NCI-H146 (cell line): ENCODE measurements at regions not wholly inside any gene's neighbourhood (a gene's known extent, or its start where the extent isn't known, plus 50 kb on each side); places are given as distances from the start of the nearest gene placed in this dataset.
"Not testable (repeated sequence)": the region's sequence is repeated elsewhere in the genome, so short reads cannot be mapped to it uniquely, and the experiment has no call there.

Experiments used
- DNase-seq: peaks from one replicate; lab custom pipeline; 2025; lab: John Stamatoyannopoulos, UW

DNA sequence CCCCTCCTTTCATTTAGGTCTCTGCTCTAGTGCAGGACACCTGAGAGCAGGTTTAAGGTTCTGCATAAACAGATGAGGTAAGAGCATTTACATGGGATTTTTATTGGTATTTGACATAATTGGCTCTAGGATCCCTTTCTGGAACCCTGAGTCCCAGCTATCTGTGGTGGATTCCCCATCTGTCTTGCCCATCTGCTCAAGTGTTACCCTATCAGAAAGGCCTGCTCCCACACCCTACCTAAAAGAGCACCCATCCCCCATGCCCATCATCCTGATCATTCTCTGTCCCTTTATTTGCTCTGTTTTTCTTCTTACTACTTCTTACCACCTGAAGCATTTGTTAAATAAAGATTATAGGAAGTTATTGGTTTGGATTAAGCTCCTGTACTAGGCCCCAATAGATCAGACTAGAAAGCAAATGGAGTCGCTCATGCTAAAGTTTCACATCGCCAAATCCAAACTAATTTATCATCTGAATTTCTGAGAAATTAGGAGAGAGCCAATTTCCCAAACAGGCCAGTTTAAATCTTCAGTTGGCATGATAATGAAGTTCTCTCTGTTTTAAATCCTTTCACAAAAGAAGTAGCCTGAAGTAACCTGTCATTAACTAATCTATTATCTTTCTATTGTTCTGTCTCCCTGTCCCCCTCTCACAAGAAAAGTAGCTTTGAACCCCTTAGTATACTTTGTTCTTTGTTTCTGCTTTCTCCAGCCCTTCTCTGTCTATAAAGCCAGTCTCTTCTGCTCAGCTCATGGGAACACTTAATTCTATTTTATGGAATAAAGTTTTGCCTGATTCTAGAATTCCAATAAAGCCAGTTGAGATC is 178.6 kb downstream of the ZNF674 start:
- no peak for DNase-seq

DNA sequence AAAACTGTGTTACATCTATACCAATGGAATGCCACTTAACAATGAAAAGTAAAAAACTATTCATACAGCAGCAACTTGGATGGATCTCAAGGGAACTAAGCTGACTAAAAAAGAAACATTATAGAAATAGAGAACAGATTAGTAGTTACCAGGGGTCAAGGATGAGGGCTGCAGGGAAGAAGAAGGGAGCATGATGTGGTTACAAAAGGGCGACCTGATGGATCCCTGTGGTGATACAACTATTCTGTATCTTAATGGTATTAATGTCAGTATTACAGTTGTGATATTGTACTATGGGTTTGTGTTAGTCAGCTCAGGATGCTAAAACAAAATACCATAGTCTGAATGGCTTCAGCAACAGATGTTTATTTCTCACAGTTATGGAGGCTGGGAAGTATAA is 190.7 kb downstream of the ZNF674 start:
- DNase-seq, result no peak

DNA sequence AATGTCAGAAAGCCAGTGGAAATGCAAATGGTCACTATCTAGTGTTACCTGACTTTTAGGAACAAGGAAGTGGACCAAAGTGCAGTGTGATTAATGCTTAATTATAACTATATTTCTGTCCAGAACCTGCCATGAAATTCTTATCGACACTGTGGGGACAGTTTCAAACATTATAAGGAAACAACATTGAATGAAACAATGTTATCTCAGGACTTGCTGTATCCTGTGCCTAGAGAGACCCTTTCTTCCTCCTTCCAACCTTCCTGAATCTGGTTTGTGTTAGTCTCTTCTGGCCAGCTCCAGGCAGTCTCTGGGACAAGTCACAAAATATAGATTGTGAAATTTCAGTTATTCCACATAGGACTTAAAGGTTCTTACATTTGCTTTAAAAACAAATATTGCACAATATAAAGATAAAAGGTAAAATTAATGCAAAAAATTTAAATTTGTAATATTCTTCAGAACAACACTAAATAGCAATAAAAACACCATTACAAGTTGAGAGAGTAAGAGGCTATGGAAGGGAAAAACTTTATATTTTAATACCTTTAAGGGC is 203.4 kb downstream of the ZNF674 start:
- no peak for DNase-seq

DNA sequence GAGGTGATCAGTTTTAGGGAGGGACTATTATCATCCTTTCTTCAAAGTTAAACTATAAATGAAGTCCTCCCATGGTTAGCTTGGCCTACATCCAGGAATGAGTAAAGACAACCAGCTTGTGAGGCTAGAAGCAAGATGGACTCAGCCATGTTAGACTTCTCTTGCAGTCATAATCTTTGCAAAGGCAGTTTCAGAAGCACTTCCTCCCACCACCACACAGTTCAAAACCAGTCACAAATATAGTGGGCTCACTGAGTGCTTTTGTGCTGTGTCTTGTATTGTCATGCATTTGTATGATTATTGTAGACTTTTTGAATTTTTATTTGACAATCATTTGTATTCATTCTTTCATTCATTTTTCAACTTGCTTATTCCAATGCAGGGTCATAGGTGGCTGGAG is 204.5 kb downstream of the ZNF674 start:
- no peak for DNase-seq

- DNase-seq, result no peak
Observed at GRCh38 chrX:46333550-46333949, 211.7 kb downstream of the ZNF674 start.

DNA sequence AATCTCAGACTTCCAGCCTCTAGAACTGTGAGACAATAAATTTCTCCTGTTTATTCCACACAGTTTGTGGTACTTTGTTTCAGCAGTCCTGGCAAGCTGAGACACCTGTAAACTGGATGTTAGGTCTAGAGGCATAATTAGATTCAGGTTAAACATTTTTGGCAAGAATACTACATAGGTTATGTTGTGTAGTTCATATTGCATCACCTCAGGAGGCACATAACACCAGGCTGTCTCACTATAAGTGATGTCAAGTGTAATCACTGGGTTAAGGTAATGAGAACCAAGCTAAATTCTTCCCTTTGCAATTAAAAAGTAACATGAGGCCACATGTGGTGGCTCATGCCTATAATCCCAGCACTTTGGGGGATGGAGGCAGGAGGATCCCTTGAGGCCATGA is 214.2 kb downstream of the ZNF674 start:
- DNase-seq, result no peak

DNA sequence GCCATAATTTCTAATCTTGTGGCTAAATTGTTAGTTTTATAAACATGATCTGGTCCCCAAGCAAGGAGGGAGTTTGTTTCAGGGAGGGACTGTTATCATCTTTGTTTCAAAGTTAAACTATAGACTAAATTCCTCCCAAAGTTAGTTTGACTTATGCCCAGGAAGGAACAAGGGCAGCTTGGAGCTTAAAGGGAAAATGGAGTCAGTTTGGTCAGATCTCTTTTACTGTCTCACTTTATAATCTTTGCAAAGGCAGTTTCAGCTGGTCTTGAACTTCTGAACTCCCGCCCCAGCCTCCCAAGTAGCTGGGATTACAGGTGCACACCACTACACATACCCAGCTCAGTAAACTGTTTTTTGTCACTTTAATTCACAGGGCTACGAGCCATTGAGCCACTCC is 214.7 kb downstream of the ZNF674 start:
- no peak for DNase-seq

- no peak for DNase-seq
Observed at GRCh38 chrX:46328133-46328532, 217.1 kb downstream of the ZNF674 start.

DNA sequence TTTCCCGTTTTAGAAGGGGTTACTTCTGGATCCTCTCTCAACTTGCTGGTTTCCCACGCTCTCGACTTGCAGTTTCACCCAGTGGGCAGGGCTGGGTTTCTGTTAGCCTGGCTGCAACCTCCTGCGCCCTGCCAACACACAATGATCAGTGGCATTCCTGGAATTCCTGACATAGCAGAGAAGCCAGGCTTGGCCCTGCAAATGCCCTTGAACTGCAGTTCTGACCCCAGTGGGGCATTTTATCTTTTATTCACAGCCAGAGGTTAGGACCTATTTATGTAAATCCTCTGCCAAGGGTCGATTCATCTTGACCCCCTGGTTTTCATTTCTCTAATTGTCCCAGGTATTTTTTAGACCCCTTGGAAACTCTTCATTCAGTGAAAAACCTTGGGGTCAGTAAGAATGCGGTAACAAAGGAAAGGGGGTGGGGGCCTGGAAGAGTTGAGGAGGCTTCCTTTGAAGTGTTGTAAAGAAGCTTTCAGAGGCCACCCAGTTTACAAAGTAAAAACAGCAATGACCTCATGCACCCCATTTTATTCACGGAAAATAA is 217.6 kb downstream of the ZNF674 start:
- no peak for DNase-seq

DNA sequence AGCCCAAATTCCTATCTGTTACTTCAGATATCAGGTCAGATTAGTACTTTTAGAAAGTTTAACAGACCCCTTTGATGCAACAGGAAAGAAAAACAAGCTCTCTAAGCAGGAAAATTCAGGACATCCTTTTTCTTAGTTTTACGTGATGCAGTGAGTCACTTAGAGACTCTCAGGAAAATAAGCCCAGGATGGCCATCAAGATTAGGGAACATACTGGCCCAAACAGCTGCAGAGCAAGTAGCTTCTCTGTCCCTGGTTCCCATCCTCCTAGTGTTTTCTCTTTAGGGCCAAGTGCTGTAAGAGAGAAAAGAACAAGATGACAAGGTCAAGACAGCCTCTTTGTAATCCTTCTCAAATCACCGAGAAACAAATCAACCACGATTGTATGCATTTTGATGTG is 219.1 kb downstream of the ZNF674 start:
- no peak for DNase-seq

DNA sequence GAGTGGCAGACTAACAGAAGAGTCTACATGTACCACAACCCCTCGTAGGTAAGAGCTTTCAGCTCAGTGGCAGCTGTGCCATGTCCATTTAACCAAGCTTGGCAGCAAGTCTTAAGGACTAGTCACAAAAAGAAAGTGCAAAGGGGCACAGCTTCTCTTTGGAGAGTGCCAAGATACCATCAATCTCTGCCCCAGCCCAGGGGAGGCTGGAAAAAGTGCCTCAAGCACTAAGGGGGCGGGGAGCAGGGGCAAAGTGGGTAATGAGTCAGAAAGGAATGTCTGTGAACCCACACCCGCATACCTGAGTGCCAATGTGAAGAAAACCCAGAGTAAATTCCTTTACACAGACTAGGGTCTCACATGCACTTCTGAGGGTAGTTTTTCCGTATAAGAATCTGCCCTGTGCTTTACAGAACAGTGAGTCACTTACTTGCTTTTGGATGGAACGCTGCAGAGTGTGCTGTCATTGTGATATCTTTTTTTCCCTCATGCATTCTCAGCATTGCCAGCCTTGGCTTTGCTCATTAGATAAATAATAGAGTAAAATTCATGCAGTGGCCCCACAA is 219.8 kb downstream of the ZNF674 start:
- DNase-seq, result no peak

DNA sequence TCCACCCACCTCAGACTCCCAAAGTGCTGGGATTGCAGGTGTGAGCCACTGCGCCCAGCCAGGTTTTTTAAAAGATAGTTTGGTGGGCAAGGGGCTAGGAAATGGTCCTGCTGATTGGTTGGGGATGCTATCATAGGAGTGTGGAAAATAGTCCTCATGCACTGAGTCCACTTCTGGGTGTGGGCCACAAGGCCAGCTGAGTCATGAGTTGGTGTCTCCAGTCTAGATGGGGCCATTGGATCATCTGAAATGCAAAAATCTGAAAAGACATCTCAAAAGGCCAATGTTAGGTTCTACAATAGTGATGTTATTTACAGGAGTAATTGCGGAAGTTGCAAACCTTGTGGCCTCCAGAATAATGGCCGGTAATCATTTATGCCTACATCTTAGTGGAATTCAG is 221.1 kb downstream of the ZNF674 start:
- no peak for DNase-seq

DNA sequence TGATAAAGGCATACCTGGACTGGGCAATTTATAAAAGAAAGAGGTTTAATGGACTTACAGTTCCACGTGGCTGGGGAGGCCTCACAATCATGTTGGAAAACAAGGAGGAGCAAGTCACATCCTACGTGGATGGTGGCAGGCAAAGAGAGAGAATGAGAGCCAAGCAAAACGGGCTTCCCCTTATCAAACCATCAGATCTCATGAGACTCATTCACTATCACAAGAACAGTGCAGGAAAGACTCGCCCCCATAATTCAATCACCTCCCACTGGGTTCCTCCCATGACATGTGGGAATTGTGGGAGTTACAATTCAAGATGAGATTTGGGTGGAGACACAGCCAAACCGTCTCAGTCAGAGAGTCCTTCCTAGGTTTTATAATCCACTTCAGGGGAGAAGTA is 222.3 kb downstream of the ZNF674 start:
- not testable (repeated sequence) for DNase-seq

GRCh38 chrX:46321676-46322075 is 223.5 kb downstream of the ZNF674 start:
- no peak for DNase-seq

DNA sequence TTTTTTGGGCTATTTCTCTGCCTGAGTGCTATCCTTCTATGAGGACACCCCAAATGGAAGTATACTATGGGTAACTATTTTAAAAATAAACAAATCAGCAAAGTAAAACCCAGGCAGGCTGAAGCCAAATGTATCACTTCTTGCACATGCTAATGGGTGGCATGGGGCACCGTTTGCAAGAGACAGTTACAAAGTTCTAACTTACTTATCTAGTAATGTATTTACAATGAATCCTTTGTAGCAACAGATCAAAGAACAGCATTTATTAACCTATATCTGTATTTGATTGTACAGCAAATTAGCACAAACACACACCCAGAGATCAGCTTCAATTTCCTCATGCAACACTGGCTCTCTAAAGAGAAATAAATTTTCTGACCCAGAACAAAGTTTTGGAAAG is 225.5 kb downstream of the ZNF674 start:
- no peak for DNase-seq

GRCh38 chrX:46318551-46318950 is 226.7 kb downstream of the ZNF674 start:
- no peak for DNase-seq

DNA sequence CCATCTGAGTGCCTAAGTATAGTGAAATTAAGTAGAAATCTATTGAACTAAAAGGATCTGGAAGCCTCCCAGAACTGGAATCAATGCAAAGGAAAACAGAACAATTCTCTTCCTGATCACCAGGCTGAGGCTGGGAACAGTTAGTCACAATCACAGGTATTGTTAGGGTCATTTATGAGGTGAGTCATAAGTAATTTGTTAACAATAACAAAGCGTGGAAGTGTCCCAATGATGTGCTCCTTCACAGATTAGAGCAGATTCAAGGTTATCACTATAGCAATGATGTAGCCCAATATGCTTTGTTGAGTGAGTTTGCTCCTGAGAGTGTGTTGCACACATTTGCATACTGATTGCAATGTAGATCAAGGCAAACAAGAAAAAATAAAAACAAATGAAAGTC is 228.1 kb downstream of the ZNF674 start:
- DNase-seq, result peak; percentile 34

DNA sequence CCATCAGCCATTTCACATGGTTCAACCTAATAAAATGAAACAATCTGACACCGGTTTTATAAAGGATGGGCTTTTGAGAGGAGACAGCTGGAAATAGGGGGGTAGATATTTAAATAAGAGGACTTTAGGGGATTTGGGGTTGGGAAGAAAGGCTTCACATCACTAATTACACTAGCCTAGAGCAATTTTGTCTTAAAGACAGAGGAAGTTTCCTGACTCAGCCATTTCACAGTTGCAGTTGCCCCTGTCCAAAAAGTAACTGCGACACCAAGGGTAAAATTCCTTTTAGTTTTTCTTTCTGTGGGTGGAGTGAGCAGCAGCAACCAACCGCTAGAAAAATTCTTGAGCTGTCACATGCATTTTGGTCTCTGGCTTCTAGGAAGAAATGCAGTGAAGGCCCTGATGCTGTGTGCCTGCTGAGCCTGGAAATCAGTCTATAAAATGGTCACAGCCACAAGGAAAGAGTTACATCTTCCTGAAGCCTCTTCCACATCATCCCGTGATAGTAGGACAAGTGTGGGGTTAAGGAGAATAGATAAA is 233.6 kb downstream of the ZNF674 start:
- no peak for DNase-seq

GRCh38 chrX:46310815-46311497 is 234.3 kb downstream of the ZNF674 start:
- DNase-seq, result no peak

DNA sequence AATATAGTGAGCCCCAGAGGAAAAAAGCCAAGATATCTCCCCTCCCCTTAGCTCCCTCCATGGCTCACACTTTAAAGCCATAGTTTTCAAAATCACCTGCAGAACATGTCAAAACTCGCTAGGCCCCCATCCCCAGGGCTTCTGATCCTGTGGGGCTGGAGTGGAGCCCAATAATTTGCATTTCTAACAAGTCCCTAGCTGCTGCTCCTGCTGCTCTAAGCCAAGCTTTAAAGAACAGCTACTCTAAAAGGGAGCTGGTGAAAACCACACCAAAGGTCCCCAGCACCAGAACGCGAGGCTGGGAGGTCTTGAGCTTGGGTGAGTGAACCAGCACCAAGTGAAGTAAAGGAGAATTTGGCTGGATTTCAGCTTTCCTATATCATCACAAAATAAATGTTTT is 237.1 kb downstream of the ZNF674 start:
- DNase-seq, result no peak

DNA sequence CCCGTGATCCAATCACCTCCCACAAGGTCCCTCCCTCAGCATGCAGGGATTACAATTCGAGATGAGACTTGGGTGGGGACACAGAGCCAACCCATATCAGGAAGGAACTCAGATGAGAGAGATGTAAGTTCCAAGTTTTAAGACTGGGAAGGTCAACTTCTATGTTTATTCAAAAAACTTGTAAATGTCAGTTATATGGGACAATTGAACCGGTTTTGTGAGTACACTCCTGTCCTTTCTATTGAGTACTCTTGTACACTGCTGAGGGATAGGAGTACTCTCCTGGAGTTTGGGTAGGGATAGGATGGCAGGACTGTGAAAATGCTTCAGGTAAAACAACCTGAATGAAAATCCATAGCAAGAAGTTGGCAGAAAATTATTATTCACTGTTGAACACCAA is 239.1 kb downstream of the ZNF674 start:
- DNase-seq, result no peak

GRCh38 chrX:46305431-46305830 is 239.8 kb downstream of the ZNF674 start:
- DNase-seq, result no peak
